ENCODE measurements at regions not wholly inside any gene's neighbourhood (a gene's known extent, or its start where the extent isn't known, plus 50 kb on each side); places are given as distances from the start of the nearest gene placed in this dataset.

GRCh38 chr2:211204456-211204855, 648.1 kb downstream of the CPS1 start:
- TF ChIP-seq TAF1 (IDR thresholded peaks at IDR 0.05; ENCODE audit: borderline replicate concordance, low read depth, low read length) (no peak), POLR2A (IDR thresholded peaks at IDR 0.05; ENCODE audit: low read depth, low read length) (no peak), POLR2AphosphoS5 (IDR thresholded peaks at IDR 0.05; ENCODE audit: low read depth, low read length) (no peak)

All from GM12892 (cell line).